Transverse colon (tissue), 4 donors: ENCODE measurements at regions not wholly inside any gene's neighbourhood (a gene's known extent, or its start where the extent isn't known, plus 50 kb on each side); places are given as distances from the start of the nearest gene placed in this dataset.

Source experiments
- DNase-seq: peaks from one replicate; pipeline ENCODE4 v3.0.0-alpha.2; 2019
- H3K27ac ChIP-seq, 4 donors: fragments of 200-600 bp; sonication (generic); 2 replicates each; pipeline ENCODE4 v1.5.1; 2016 to 2018; ENCODE audit warnings: inconsistent platforms in 4 of 4
- H3K27me3 ChIP-seq: fragments of 200-600 bp; sonication (generic); 2 replicates; pipeline ENCODE4 v1.5.1; 2017; ENCODE audit warnings: inconsistent platforms
- H3K36me3 ChIP-seq, 4 donors: fragments of 200-600 bp; sonication (generic); 2 replicates each; pipeline ENCODE4 v1.5.1; 2017 to 2019; ENCODE audit warnings: inconsistent platforms in 4 of 4
- H3K4me1 ChIP-seq, 4 donors: fragments of 200-600 bp; sonication (generic); 2 replicates each; pipeline ENCODE4 v1.5.1; 2017 to 2020; ENCODE audit warnings: inconsistent platforms in 4 of 4
- H3K4me3 ChIP-seq, 4 donors: fragments of 200-600 bp; sonication (generic); 1 replicate in 1 of 4; 2 replicates in 3 of 4; pipeline versions ENCODE4 v1.5.1 to v1.6.1; 2017 to 2019; ENCODE audit warnings: inconsistent platforms in 4 of 4
- H3K9me3 ChIP-seq, 2 donors: fragments of 200-600 bp; sonication (generic); 2 replicates each; pipeline ENCODE4 v1.5.1; 2017 to 2019; ENCODE audit warnings: inconsistent platforms in 2 of 2
- CTCF ChIP-seq, 5 experiments: fragments of 200-600 bp in 3 of 5; fragments of 450-650 bp in 2 of 5; sonication (generic) in 3 of 5; IDR thresholded peaks; 1 replicate in 2 of 5; 2 replicates in 3 of 5; pipeline ENCODE4 v1.5.1; 2016 to 2017; ENCODE audit warnings: antibody characterized with exemption in 5 of 5, inconsistent platforms in 3 of 5, mild to moderate bottlenecking in 2 of 5, moderate library complexity in 1 of 5
- EP300 ChIP-seq: sonication (generic); formaldehyde crosslinking; IDR thresholded peaks from one replicate; pipeline ENCODE4 v1.6.1; 2017; ENCODE audit warnings: antibody characterized with exemption, low read depth
- POLR2A ChIP-seq: fragments of 450-650 bp; IDR thresholded peaks from one replicate; pipeline ENCODE4 v1.6.1; 2016; ENCODE audit warnings: antibody characterized with exemption, mild to moderate bottlenecking, moderate library complexity
- POLR2AphosphoS5 ChIP-seq, 3 donors: sonication (generic); formaldehyde crosslinking; IDR thresholded peaks; one replicate each; pipeline ENCODE4 v1.6.1; 2016; ENCODE audit warnings: antibody characterized with exemption in 3 of 3
- WGBS, 2 donors: methylation state at CpG; one replicate each; pipeline ENCODE4 v1.1.5; 2018; ENCODE audit warnings: low coverage in 1 of 2; 5-methylcytosine and 5-hydroxymethylcytosine counted together
- in situ Hi-C, 4 donors: fragments of 200-750 bp; cut with MboI; loops; one replicate each; pipeline versions ENCODE4 v1.15.0 to v1.15.1; 2017; ENCODE audit warnings: low sequenced_read_pairs in 3 of 4, low pct_ligation_motif_present in 1 of 4, low pct_unique_long_range_greater_than_20kb in 1 of 4
- intact Hi-C: fragments of 100-400 bp; cut with DNase I; formaldehyde crosslinking; loops from one replicate; pipeline ENCODE4 v1.15.1; 2023; ENCODE audit warnings: low total_unique reads

- TF ChIP-seq EP300 (no peak), POLR2A (no peak), CTCF (IDR thresholded peaks at IDR 0.05) (no peak), POLR2AphosphoS5 (IDR thresholded peaks at IDR 0.05) (no peak)
- DNase-seq, result no peak
- peak overlapping the region; percentile 91 to 97 (median 94) for H3K27ac ChIP-seq
- WGBS, 2 donors, result 80 to 96% methylated on average over 9 to 11 of the region's 11 CpGs
- H3K27me3 ChIP-seq, result no peaks in the 10 kb centered on the region
- peaks cover 19 to 46% (median 41%) of the 10 kb centered on the region in 4 donors for H3K4me1 ChIP-seq
- intact Hi-C loops (no loop called here), in situ Hi-C loops (no loop called here)
- no peaks in the 10 kb centered on the region for H3K9me3 ChIP-seq
- H3K36me3 ChIP-seq, result no peaks in the 10 kb centered on the region
- no peak overlapping the region for H3K4me3 ChIP-seq
Measured at GRCh38 chr22:46042786-46043185, 65.8 kb upstream of the WNT7B start.

GRCh38 chr22:46043339-46043738, 66.4 kb upstream of the WNT7B start:
- no peaks in the 10 kb centered on the region for H3K27me3 ChIP-seq
- H3K4me3 ChIP-seq, result peak overlapping the region in 3 of 4 donors; percentile 62 to 75 (median 74)
- no peaks in the 10 kb centered on the region for H3K36me3 ChIP-seq
- in situ Hi-C loops (no loop called here), intact Hi-C loops (no loop called here)
- H3K4me1 ChIP-seq, result peaks cover 24 to 51% (median 44%) of the 10 kb centered on the region in 4 donors
- no peaks in the 10 kb centered on the region for H3K9me3 ChIP-seq
- H3K27ac ChIP-seq, result peak overlapping the region; percentile 91 to 97 (median 94)
- no peak for TF ChIP-seq CTCF (IDR thresholded peaks at IDR 0.05)
- TF ChIP-seq EP300, result no peak
- no peak for TF ChIP-seq POLR2AphosphoS5 (IDR thresholded peaks at IDR 0.05)
- no peak for TF ChIP-seq POLR2A
- no peak for DNase-seq
- WGBS, 2 donors, result 57 to 74% methylated on average over 6 to 7 of the region's 7 CpGs

- no peaks in the 10 kb centered on the region for H3K36me3 ChIP-seq
- no peaks in the 10 kb centered on the region for H3K9me3 ChIP-seq
- WGBS, 2 donors, result 9 to 23% methylated on average over 5 to 27 of the region's 28 CpGs
- H3K4me3 ChIP-seq, result peak overlapping the region; percentile 24 to 75 (median 68)
- peak overlapping the region; percentile 91 to 97 (median 94) for H3K27ac ChIP-seq
- TF ChIP-seq POLR2AphosphoS5 (IDR thresholded peaks at IDR 0.05), result peak in 2 of 3 donors; percentile 15 to 31
- TF ChIP-seq CTCF (IDR thresholded peaks at IDR 0.05), result peak in 1 of 5 experiments; percentile 12
- no peak for TF ChIP-seq EP300
- TF ChIP-seq POLR2A, result peak; percentile 41
- H3K27me3 ChIP-seq, result no peaks in the 10 kb centered on the region
- DNase-seq, result peak; percentile 49
- in situ Hi-C loops (no loop called here), intact Hi-C loops (no loop called here)
- H3K4me1 ChIP-seq, result peaks cover 24 to 55% (median 44%) of the 10 kb centered on the region in 4 donors
Measured at GRCh38 chr22:46043816-46044620, 67.1 kb upstream of the WNT7B start.

GRCh38 chr22:46044621-46045458, 67.9 kb upstream of the WNT7B start:
- Histone ChIP-seq H3K36me3 (no peaks in the 10 kb centered on the region), H3K27ac (peak overlapping the region; percentile 91 to 97 (median 94)), H3K4me3 (peak overlapping the region; percentile 24 to 75 (median 68)), H3K27me3 (no peaks in the 10 kb centered on the region), H3K9me3 (no peaks in the 10 kb centered on the region), H3K4me1 (peaks cover 24 to 55% (median 44%) of the 10 kb centered on the region in 4 donors)
- peak; percentile 51 for DNase-seq
- in situ Hi-C loops (no loop called here), intact Hi-C loops (no loop called here)
- 3 to 20% methylated on average over 1 to 49 of the region's 87 CpGs for WGBS, 2 donors
- TF ChIP-seq POLR2AphosphoS5 (IDR thresholded peaks at IDR 0.05), result peak in 1 of 3 donors; percentile 47
- TF ChIP-seq CTCF (IDR thresholded peaks at IDR 0.05), result no peak
- TF ChIP-seq EP300, result no peak
- TF ChIP-seq POLR2A, result peak; percentile 52
